Kidney epithelial cell (primary cell): ENCODE measurements at regions not wholly inside any gene's neighbourhood (a gene's known extent, or its start where the extent isn't known, plus 50 kb on each side); places are given as distances from the start of the nearest gene placed in this dataset.

ENCODE experiments used
- DNase-seq: peaks from one replicate; pipeline ENCODE4 v3.0.0-alpha.2; 2010; ENCODE audit warnings: low read depth
- H3K27me3 ChIP-seq: 2 replicates; pipeline ENCODE4 v1.6.0; 2011; ENCODE audit warnings: low read length; ENCODE audit not compliant: control insufficient read depth, insufficient read depth
- H3K36me3 ChIP-seq: 2 replicates; pipeline ENCODE4 v1.5.1; 2011; ENCODE audit warnings: low read length; ENCODE audit not compliant: control insufficient read depth, insufficient read depth
- H3K4me3 ChIP-seq: 2 replicates; pipeline ENCODE4 v1.5.1; 2011; ENCODE audit warnings: low read depth, mild to moderate bottlenecking, control low read depth, low read length
- TF ChIP-seq, protein P1 (sequence below): IDR thresholded peaks from 2 replicates; pipeline ENCODE4 v1.5.1; 2011; ENCODE audit warnings: mild to moderate bottlenecking, moderate library complexity, low read length, control low read depth, inconsistent platforms; ENCODE audit not compliant: insufficient read depth, poor library complexity, severe bottlenecking

DNA sequence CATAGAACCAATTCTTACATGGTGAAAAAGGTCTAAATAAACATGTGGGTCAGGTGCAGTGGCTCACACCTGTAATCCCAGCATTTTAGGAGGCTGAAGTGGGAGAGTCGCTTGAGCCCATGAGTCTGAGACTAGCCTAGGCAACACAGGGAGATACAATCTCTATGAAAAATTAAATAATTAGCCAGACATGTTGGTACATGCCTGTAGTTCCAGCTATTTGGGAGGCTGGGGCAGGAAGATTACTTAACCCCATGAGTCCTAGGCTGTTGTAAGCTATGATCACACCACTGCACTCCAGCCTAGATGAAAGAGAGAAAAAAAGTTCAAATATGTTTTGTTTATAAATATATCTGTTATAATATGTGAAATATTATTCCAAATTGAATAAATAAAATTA, 643.6 kb downstream of the IPMK start:
- Histone ChIP-seq H3K27me3 (no peaks in the 10 kb centered on the region), H3K36me3 (no peaks in the 10 kb centered on the region), H3K4me3 (no peak overlapping the region)
- DNase-seq, result no peak
- TF ChIP-seq, protein P1, sequence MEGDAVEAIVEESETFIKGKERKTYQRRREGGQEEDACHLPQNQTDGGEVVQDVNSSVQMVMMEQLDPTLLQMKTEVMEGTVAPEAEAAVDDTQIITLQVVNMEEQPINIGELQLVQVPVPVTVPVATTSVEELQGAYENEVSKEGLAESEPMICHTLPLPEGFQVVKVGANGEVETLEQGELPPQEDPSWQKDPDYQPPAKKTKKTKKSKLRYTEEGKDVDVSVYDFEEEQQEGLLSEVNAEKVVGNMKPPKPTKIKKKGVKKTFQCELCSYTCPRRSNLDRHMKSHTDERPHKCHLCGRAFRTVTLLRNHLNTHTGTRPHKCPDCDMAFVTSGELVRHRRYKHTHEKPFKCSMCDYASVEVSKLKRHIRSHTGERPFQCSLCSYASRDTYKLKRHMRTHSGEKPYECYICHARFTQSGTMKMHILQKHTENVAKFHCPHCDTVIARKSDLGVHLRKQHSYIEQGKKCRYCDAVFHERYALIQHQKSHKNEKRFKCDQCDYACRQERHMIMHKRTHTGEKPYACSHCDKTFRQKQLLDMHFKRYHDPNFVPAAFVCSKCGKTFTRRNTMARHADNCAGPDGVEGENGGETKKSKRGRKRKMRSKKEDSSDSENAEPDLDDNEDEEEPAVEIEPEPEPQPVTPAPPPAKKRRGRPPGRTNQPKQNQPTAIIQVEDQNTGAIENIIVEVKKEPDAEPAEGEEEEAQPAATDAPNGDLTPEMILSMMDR, result no peak

DNA sequence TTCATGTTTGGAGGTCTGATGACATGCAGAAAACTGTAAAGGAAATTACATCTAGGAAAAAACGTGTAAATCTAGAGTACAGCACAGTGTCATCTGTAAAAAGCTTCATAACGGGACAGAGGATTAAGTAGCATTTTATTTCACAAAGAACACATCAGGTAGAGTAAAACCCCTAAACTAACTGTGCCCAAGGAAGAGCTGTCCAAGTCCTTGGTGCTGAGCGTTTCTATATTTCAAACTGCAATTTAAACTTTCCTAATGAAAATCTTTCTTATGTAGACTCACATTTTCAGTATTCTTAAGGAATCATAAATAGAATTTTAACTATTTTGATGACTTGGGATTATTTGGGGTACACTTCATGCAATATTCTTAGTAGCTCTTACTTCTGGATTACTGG, 646.2 kb downstream of the IPMK start:
- H3K27me3 ChIP-seq, result no peaks in the 10 kb centered on the region
- no peak overlapping the region for H3K4me3 ChIP-seq
- DNase-seq, result no peak
- H3K36me3 ChIP-seq, result no peaks in the 10 kb centered on the region
- TF ChIP-seq, protein P1, result no peak

DNA sequence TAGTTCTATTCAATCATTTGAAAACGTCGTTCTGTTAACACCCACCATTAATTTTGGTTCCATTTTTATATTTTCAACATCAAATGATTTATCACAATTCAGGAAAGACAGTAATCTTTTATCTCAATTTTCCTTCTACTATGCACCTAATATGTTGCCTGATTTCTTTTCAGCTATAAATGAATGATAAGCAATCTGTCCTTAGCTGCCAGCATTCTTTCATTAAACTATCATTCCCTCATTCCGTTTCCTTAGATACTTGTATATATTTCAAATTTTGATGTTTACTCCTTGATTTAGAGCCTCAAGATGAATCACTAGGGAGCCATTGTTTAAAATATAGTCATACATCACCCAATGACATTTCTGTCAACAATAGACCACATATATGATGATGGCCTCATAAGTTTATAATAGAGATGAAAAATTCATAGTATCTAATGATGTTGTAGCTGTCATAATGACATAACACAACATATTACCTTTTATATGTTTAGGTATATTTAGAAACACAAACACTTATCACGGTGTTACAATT, 661.7 kb downstream of the IPMK start:
- H3K36me3 ChIP-seq, result no peaks in the 10 kb centered on the region
- TF ChIP-seq, protein P1, result no peak
- no peak overlapping the region for H3K4me3 ChIP-seq
- no peak for DNase-seq
- H3K27me3 ChIP-seq, result no peaks in the 10 kb centered on the region

DNA sequence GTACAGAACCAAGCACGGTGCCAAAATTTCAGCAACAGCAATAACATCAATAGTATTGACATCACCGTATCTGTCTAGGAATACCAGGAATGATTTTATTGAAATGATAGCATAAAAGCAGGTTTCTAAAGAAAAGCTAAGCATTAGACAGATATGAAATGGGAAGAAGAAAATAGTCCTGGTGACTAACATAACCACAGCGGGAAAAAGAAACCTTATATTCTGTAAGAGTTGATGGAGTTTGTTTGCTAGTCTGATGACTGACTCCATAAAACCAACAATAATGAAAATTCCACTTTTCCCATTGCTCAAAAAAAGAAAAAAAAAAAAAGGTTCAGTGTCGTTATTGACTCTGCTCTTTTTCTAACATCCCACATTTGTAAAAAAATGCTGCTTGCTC, 668.3 kb downstream of the IPMK start:
- TF ChIP-seq, protein P1, result no peak
- no peaks in the 10 kb centered on the region for H3K27me3 ChIP-seq

DNA sequence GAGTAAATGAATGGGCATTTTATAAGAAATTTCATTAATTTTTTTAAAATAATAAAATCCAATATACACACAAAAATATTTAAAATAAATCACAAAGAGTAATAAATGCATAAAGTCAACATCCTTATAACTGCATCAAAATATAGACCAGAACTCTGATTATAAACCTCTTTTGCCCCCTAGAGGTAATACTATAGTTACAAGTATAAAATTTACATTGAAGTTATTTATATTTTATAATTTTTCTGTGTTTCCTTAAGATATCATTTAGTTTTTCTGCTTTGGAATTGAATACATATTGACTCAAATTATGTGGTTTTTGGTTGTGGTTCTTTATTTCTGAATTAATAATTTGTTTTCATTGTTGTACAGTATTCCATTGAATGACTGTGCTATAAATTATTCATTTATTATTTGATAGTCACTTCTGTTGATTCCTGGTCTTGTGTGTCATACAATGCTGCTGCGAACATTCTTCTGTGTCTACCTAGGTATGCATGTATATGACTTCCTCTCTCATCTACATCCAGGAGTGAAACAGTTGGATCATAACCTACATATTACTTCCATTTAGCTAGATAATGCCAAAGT, 673.6 kb downstream of the IPMK start:
- TF ChIP-seq, protein P1, result peak; percentile 8
- H3K36me3 ChIP-seq, result no peaks in the 10 kb centered on the region
- no peaks in the 10 kb centered on the region for H3K27me3 ChIP-seq
- no peak overlapping the region for H3K4me3 ChIP-seq
- DNase-seq, result no peak

More for the DNA sequence above, 668.3 kb downstream of the IPMK start:
- no peak for DNase-seq
- Histone ChIP-seq H3K36me3 (no peaks in the 10 kb centered on the region), H3K4me3 (no peak overlapping the region)

DNA sequence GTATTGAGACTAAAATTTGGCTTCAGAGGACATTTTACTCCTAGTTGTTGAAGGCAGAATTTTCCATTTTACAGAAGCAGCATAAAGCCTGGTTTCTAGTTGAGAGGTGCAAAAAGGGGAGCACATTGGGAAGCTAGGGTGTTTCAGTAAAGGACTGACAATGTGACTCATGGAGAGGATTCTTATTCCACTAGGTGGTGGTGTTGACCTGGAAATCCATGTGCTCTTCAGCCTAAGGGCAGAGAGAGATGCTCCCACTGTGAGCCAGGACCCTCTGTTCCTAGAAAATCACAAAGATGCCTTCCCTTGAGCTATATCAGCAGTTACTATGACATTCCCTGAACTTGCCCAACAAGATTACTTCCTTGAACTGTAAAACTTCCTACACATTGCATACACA, 687.8 kb downstream of the IPMK start:
- TF ChIP-seq, protein P1, result peak; percentile 42
- Histone ChIP-seq H3K27me3 (no peaks in the 10 kb centered on the region), H3K36me3 (no peaks in the 10 kb centered on the region), H3K4me3 (no peak overlapping the region)
- DNase-seq, result peak; percentile 2
